ENCODE measurements at regions not wholly inside any gene's neighbourhood (a gene's known extent, or its start where the extent isn't known, plus 50 kb on each side); places are given as distances from the start of the nearest gene placed in this dataset.

GRCh38 chr5:116841734-116842133 lies 267.1 kb upstream of the SEMA6A start:
- DNase-seq (ENCODE audit: low spot score) = no peak
- Histone ChIP-seq H3K27ac (ENCODE audit: low read depth, low read length, poor library complexity, severe bottlenecking) (no peak overlapping the region), H3K9me2 (ENCODE audit: insufficient read depth, low read length) (no peaks in the 10 kb centered on the region), H3K36me3 (ENCODE audit: insufficient read depth, low read length) (no peaks in the 10 kb centered on the region), H3K4me2 (ENCODE audit: low read length) (no peak overlapping the region), H2AFZ (ENCODE audit: low read length) (no peak overlapping the region), H3K4me3 (ENCODE audit: low read depth, low read length, poor library complexity, severe bottlenecking) (no peak overlapping the region), H4K20me1 (ENCODE audit: insufficient read depth, low read length) (no peaks in the 10 kb centered on the region), H3K79me2 (ENCODE audit: insufficient read depth, low read depth, low read length) (no peaks in the 10 kb centered on the region), H3K4me1 (ENCODE audit: insufficient read depth, low read length, poor library complexity, severe bottlenecking) (no peaks in the 10 kb centered on the region), H3K9me3 (ENCODE audit: low read length) (no peaks in the 10 kb centered on the region)
- no TSS peak for BruUV-seq (replicated peaks)
- ChIA-PET CTCF (ENCODE audit: unreplicated experiment) (no interaction called here), POLR2A (no interaction called here)
- no peak for TF ChIP-seq EZH2phosphoT487 (IDR thresholded peaks at IDR 0.05; ENCODE audit: borderline replicate concordance, low read depth, low read length)
- TF ChIP-seq CTCF (conservative IDR thresholded peaks at IDR 0.05; ENCODE audit: low read length) = no peak
- intact Hi-C loops (cut with micrococcal nuclease; ENCODE audit: unreplicated experiment) = no loop called here

GRCh38 chr5:116838011-116838536 lies 263.5 kb upstream of the SEMA6A start:
- Histone ChIP-seq H4K20me1 (ENCODE audit: insufficient read depth, low read length) (no peaks in the 10 kb centered on the region), H2AFZ (ENCODE audit: low read length) (no peak overlapping the region), H3K79me2 (ENCODE audit: insufficient read depth, low read depth, low read length) (no peaks in the 10 kb centered on the region), H3K4me2 (ENCODE audit: low read length) (no peak overlapping the region), H3K4me1 (ENCODE audit: insufficient read depth, low read length, poor library complexity, severe bottlenecking) (no peaks in the 10 kb centered on the region), H3K36me3 (ENCODE audit: insufficient read depth, low read length) (no peaks in the 10 kb centered on the region), H3K27ac (ENCODE audit: low read depth, low read length, poor library complexity, severe bottlenecking) (no peak overlapping the region), H3K9me3 (ENCODE audit: low read length) (no peaks in the 10 kb centered on the region), H3K4me3 (ENCODE audit: low read depth, low read length, poor library complexity, severe bottlenecking) (no peak overlapping the region), H3K9me2 (ENCODE audit: insufficient read depth, low read length) (no peaks in the 10 kb centered on the region)
- intact Hi-C loops (cut with micrococcal nuclease; ENCODE audit: unreplicated experiment) = no loop called here
- no TSS peak for BruUV-seq (replicated peaks)
- CTCF ChIA-PET (ENCODE audit: unreplicated experiment) = no interaction called here
- DNase-seq (ENCODE audit: low spot score) = no peak
- POLR2A ChIA-PET = interaction anchor here (1.8 kb wide), 1 partner anchor 61 kb away, joined by 3 read pairs; no protein-coding TSS in a partner anchor
- TF ChIP-seq EZH2phosphoT487 (IDR thresholded peaks at IDR 0.05; ENCODE audit: borderline replicate concordance, low read depth, low read length) = no peak
- no peak for TF ChIP-seq CTCF (conservative IDR thresholded peaks at IDR 0.05; ENCODE audit: low read length)

GRCh38 chr5:116834796-116835515 lies 260.3 kb upstream of the SEMA6A start:
- Histone ChIP-seq H3K27ac (ENCODE audit: low read depth, low read length, poor library complexity, severe bottlenecking) (no peak overlapping the region), H3K36me3 (ENCODE audit: insufficient read depth, low read length) (no peaks in the 10 kb centered on the region), H3K4me3 (ENCODE audit: low read depth, low read length, poor library complexity, severe bottlenecking) (no peak overlapping the region), H3K4me2 (ENCODE audit: low read length) (no peak overlapping the region), H3K4me1 (ENCODE audit: insufficient read depth, low read length, poor library complexity, severe bottlenecking) (no peaks in the 10 kb centered on the region), H3K9me2 (ENCODE audit: insufficient read depth, low read length) (no peaks in the 10 kb centered on the region), H4K20me1 (ENCODE audit: insufficient read depth, low read length) (no peaks in the 10 kb centered on the region), H2AFZ (ENCODE audit: low read length) (no peak overlapping the region), H3K9me3 (ENCODE audit: low read length) (no peaks in the 10 kb centered on the region), H3K79me2 (ENCODE audit: insufficient read depth, low read depth, low read length) (no peaks in the 10 kb centered on the region)
- intact Hi-C loops (cut with micrococcal nuclease; ENCODE audit: unreplicated experiment) = no loop called here
- no peak for DNase-seq (ENCODE audit: low spot score)
- CTCF ChIA-PET (ENCODE audit: unreplicated experiment) = no interaction called here
- no TSS peak for BruUV-seq (replicated peaks)
- POLR2A ChIA-PET = interaction anchor here (1.4 kb wide), 1 partner anchor 11 kb away, joined by 3 read pairs; no protein-coding TSS in a partner anchor
- no peak for TF ChIP-seq EZH2phosphoT487 (IDR thresholded peaks at IDR 0.05; ENCODE audit: borderline replicate concordance, low read depth, low read length)
- TF ChIP-seq CTCF (conservative IDR thresholded peaks at IDR 0.05; ENCODE audit: low read length) = no peak
